IPS DF 6.9 (cell line): ENCODE measurements at regions not wholly inside any gene's neighbourhood (a gene's known extent, or its start where the extent isn't known, plus 50 kb on each side); places are given as distances from the start of the nearest gene placed in this dataset.
A peak's percentile ranks its signal among the peaks of the same experiment; 100 is the strongest.
"Not testable (repeated sequence)": the region's sequence is repeated elsewhere in the genome, so short reads cannot be mapped to it uniquely, and the experiment has no call there.

Source experiments
- DNase-seq: peaks from one replicate; pipeline ENCODE4 v3.0.0-alpha.2; 2013; ENCODE audit warnings: low read depth, low spot score
- H3K27ac ChIP-seq: one replicate; pipeline ENCODE4 v1.5.1; 2013; ENCODE audit warnings: low read length, control low read depth
- H3K27me3 ChIP-seq: 2 replicates; pipeline ENCODE4 v1.6.1; 2013; ENCODE audit warnings: mild to moderate bottlenecking, low read length; ENCODE audit not compliant: control insufficient read depth, insufficient read depth
- H3K36me3 ChIP-seq: 2 replicates; pipeline ENCODE4 v1.6.1; 2013; ENCODE audit warnings: low read length; ENCODE audit not compliant: control insufficient read depth, insufficient read depth
- H3K4me1 ChIP-seq: 2 replicates; pipeline ENCODE4 v1.6.1; 2013; ENCODE audit warnings: low read length; ENCODE audit not compliant: control insufficient read depth, insufficient read depth
- H3K4me3 ChIP-seq: 2 replicates; pipeline ENCODE4 v1.5.1; 2013; ENCODE audit warnings: mild to moderate bottlenecking, low read length
- H3K9me3 ChIP-seq: 2 replicates; pipeline ENCODE4 v1.6.1; 2013; ENCODE audit warnings: low read length, inconsistent platforms; ENCODE audit not compliant: control insufficient read depth, insufficient read depth
- WGBS: extraction: QIAGEN DNeasy Blood & Tissue Kit; methylation state at CpG from one replicate; pipeline ENCODE4 v1.1.7; 2013; ENCODE audit warnings: mixed read lengths, missing lambda C conversion rate; ENCODE audit not compliant: insufficient read length, insufficient coverage; 5-methylcytosine and 5-hydroxymethylcytosine counted together

DNA sequence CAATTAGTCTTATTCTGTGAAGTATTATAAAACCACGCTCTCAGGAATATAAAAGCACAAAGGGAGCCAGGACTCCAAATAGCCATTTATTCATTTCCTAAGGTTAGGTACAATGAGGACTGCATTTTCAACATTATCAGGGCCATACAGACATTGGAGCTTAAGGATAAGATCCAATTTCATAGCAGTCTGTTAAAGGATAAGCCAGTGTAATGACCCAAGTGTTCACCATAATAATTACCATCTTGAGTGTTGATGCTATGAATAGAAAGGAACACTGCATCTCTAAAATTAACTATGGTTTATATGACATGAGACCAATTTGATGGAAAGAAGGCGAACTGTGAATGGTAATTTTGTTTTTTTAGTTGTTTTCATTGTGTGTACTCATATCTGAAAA is 403.1 kb downstream of the KCNJ18 start:
- H3K4me1 ChIP-seq, H3K27me3 ChIP-seq, H3K9me3 ChIP-seq, H3K27ac ChIP-seq, DNase-seq, H3K36me3 ChIP-seq, H3K4me3 ChIP-seq: not testable (repeated sequence)
- WGBS, result no CpG with 5 or more reads among the region's 2 CpGs

DNA sequence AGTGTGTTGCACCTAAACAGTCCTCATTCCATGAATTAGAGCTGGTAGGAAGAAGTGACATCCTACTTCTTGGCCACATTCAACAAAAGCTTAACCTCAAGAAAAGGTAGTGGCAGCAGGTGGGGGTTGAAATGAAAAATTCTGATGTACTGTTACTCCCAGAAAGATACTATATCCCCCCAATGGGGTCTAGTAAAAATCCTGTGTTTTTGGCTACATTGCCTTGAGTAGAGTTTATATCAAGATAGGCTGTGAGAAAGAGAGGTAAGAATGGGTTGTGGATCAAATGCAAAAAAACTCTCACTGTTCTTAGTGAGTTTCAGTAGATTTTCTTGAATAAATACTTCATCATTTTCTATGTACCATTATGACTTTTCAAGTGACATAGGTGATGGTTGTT is 407.3 kb downstream of the KCNJ18 start:
- not testable (repeated sequence) for H3K9me3 ChIP-seq, H3K36me3 ChIP-seq, H3K27ac ChIP-seq, H3K4me3 ChIP-seq, H3K27me3 ChIP-seq, H3K4me1 ChIP-seq, DNase-seq

DNA sequence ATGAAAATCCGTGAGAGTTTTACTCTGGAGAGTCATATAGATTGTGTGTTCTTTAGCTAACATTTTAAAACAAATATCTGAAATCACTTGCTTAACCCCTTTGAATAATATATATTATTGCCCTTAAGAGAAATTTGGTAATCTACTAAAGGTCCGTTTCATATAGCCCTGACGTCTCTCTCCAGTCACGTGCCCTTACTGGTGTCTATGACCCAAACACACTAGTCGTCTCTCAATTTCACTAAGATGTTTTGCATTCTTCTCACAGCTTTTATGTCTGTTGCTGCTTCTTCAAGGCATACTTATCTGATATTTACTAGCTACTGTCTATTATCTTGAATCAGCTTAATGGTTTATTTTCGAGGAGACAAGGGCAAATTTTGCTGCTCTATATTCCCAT is 409.9 kb downstream of the KCNJ18 start:
- WGBS, result no CpG with 5 or more reads among the region's 6 CpGs
- DNase-seq, result no peak

DNA sequence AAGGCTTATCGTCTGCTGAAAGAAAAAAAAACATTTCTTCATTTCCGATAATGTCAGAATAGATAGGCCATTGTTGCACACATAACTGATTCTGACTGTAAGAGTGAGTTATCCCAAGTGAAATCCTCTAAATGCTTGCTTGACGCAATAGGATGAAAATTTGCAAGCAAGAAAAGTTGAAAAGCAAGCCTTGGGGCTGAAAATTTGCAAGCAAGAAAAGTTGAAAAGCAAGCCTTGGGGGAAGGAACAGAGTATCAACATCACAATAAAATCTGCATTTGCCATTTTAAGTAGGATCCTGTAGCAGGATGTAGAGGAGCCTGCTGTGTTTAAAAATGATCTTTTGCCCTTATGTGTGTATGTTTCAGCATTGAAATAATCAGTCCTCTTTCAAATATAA is 424.4 kb downstream of the KCNJ18 start:
- H3K4me1 ChIP-seq, H3K27ac ChIP-seq, H3K27me3 ChIP-seq, H3K4me3 ChIP-seq, H3K9me3 ChIP-seq, H3K36me3 ChIP-seq: not testable (repeated sequence)
- WGBS, result no CpG with 5 or more reads among the region's 3 CpGs
- DNase-seq, result peak; percentile 31

More for the DNA sequence above, 409.9 kb downstream of the KCNJ18 start:
- no peak overlapping the region for H3K27ac ChIP-seq
- no peak overlapping the region for H3K4me3 ChIP-seq
- no peaks in the 10 kb centered on the region for H3K27me3 ChIP-seq
- H3K36me3 ChIP-seq, result no peaks in the 10 kb centered on the region
- H3K4me1 ChIP-seq, result no peaks in the 10 kb centered on the region
- H3K9me3 ChIP-seq, result no peaks in the 10 kb centered on the region

DNA sequence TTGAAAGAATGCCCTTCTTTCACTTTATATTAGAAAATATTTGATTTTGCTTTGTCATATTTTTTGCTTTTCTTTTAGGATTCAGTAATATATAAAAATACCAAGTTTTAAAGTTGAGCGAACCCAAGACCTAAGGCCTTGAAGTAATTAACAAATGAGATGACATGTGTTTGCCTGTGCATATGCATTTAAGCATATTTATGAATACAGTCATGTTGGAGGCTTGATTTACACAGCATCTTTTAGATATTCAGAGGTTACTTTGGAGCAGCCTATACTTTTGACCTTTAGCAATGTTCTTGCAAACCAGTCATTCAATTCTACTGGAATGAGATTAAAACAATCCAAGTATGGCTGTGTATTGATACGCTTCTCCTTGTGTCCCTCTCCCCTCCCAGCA is 425.1 kb downstream of the KCNJ18 start:
- not testable (repeated sequence) for H3K4me1 ChIP-seq, DNase-seq, H3K36me3 ChIP-seq, H3K27me3 ChIP-seq, H3K27ac ChIP-seq, H3K9me3 ChIP-seq, H3K4me3 ChIP-seq
- no CpG with 5 or more reads among the region's 2 CpGs for WGBS

DNA sequence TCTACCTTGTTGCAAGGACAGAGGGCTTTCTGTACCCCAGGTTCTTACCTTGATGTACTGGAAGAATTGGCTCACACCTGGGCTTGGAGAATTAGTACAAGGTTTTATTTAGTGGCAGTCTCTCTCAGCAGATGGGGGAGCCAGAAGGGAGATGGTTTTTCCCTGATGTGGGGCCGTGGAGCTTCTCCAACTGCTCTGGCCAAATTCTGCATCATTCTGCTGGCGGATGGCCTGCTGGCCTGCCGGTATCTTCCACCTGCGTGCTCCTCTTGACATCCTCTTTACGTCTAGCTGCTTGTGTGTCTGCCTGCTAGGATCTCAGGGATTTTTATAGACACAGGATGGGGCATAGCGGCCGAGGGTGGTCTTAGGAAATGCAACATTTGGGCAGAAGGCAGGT is 426.7 kb downstream of the KCNJ18 start:
- H3K9me3 ChIP-seq, H3K27me3 ChIP-seq, H3K4me3 ChIP-seq, H3K36me3 ChIP-seq, H3K27ac ChIP-seq, DNase-seq, H3K4me1 ChIP-seq: not testable (repeated sequence)
- no CpG with 5 or more reads among the region's 7 CpGs for WGBS

DNA sequence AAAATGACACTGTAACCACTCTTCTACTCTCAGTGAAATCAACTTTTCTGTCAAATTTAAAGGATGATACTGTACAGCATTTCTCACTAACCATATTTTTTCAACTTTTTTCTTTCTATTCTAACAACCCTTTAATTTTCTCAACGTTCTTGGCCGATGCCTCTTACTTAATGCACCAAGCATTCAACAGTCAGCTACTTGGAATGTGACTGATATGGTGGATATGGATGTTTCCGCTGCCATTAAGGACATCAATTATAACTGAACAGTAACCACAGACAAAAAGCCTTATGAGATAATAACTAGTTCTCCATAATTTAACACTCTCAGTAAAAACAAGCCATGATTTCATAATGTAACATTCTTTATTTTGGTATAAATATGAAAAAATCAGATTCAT is 427.4 kb downstream of the KCNJ18 start:
- H3K9me3 ChIP-seq, H3K27ac ChIP-seq, H3K4me1 ChIP-seq, H3K4me3 ChIP-seq, H3K27me3 ChIP-seq, DNase-seq, H3K36me3 ChIP-seq: not testable (repeated sequence)
- no CpG with 5 or more reads among the region's 3 CpGs for WGBS

DNA sequence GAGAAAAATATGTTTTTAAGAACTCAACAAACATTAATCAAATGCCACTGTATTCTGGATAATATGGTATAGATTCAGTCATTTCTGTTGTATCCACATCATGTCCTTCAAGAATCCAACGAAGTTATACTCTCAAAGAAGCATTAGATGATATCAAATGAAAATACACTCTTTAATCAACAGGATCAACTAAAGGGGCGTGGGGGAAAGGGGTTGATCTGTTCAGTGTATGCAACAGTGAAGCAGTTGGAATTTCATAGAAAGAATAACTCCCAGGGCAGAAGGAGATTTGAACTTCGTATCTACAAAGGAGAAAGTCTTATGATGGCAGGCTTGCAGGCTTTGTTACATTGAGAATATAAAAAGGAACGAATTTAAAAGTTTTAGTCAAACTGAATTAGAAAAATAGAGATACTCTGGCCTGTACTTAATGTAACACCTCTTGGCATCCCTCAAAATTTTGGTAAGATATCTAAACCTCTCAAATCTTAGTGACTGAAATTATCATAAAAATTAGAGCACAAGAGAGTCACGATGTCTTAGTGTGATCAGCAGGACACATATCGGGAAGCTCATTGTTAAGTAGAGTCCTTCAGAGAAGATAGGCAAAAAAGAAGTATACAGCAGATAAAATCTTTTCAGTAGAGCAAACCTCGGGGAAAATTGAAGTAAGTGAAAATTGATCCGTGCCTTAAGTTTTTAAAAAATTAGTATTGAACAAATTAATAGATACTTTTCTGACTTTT is 431.4 kb downstream of the KCNJ18 start:
- Histone ChIP-seq H3K36me3 (no peaks in the 10 kb centered on the region), H3K27ac (no peak overlapping the region), H3K9me3 (peaks cover under 1% of the 10 kb centered on the region), H3K4me3 (no peak overlapping the region), H3K4me1 (no peaks in the 10 kb centered on the region), H3K27me3 (no peaks in the 10 kb centered on the region)
- no CpG with 5 or more reads among the region's 8 CpGs for WGBS
- DNase-seq, result no peak

DNA sequence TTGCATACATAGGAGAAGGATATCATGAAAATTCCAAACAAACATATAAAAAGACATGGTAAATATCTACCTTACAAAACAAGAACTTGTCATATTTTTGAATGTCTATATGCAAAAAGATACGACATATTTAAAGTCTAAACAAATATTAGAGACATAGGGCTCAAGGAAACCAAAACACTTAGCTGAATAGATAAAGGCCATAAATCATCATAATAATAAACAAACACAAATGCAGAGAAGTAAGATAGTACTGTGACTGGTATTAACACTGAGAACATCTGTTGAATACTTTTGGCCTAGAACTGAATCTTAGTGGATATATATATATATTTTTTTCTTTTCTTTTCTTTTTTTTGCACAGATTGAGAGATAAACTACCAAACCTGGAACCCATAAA is 435.8 kb downstream of the KCNJ18 start:
- WGBS, result no CpG with 5 or more reads among the region's 1 CpG
- H3K4me3 ChIP-seq, result no peak overlapping the region
- H3K27me3 ChIP-seq, result no peaks in the 10 kb centered on the region
- H3K9me3 ChIP-seq, result peaks cover 2% of the 10 kb centered on the region
- no peaks in the 10 kb centered on the region for H3K36me3 ChIP-seq
- no peak for DNase-seq
- H3K27ac ChIP-seq, result no peak overlapping the region
- no peaks in the 10 kb centered on the region for H3K4me1 ChIP-seq

DNA sequence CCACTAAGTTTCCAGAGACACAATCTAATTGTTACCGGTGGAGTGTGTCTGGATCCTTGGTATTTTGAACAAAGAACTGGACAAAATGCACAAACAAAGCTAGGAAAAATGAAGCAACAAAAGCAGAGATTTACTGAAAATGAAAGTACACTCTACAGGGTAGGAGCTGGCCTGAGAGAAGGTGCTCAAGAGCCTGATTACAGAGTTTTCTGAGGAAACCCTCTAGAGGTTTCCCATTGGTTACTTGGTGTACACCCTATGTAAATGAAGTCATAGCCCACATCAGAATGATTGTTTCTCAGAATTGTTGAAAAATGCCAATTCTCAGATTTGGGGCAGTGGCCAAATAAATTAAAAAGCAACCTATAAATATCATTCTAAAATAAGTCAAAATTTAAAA is 436.4 kb downstream of the KCNJ18 start:
- no peaks in the 10 kb centered on the region for H3K36me3 ChIP-seq
- no peak overlapping the region for H3K27ac ChIP-seq
- no peaks in the 10 kb centered on the region for H3K27me3 ChIP-seq
- H3K4me3 ChIP-seq, result no peak overlapping the region
- WGBS, result no CpG with 5 or more reads among the region's 1 CpG
- H3K9me3 ChIP-seq, result peaks cover 2% of the 10 kb centered on the region
- DNase-seq, result no peak
- no peaks in the 10 kb centered on the region for H3K4me1 ChIP-seq

DNA sequence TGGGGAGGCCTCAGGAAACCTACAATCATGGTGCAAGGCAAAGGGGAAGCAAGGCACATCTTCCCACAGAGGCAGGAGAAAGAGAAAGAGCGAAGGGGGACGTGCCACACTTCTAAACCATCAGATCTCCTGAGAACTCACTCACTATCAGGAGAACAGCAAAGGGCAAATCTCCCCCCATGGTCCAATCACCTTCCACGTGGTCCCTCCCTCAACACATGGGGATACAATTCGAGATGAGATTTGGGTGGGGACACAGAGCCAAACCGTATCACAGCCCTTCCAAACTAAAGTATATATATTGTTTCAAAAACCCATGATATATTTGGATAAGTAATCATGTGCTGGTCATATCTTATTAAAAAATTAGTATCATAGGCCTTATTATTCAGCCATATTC is 437.6 kb downstream of the KCNJ18 start:
- not testable (repeated sequence) for H3K27me3 ChIP-seq, H3K4me3 ChIP-seq, H3K27ac ChIP-seq, H3K36me3 ChIP-seq, H3K9me3 ChIP-seq, DNase-seq, H3K4me1 ChIP-seq
- WGBS, result no CpG with 5 or more reads among the region's 5 CpGs
